ENCODE measurements at regions not wholly inside any gene's neighbourhood (a gene's known extent, or its start where the extent isn't known, plus 50 kb on each side); places are given as distances from the start of the nearest gene placed in this dataset.
"Not testable (repeated sequence)": the region's sequence is repeated elsewhere in the genome, so short reads cannot be mapped to it uniquely, and the experiment has no call there.

DNA sequence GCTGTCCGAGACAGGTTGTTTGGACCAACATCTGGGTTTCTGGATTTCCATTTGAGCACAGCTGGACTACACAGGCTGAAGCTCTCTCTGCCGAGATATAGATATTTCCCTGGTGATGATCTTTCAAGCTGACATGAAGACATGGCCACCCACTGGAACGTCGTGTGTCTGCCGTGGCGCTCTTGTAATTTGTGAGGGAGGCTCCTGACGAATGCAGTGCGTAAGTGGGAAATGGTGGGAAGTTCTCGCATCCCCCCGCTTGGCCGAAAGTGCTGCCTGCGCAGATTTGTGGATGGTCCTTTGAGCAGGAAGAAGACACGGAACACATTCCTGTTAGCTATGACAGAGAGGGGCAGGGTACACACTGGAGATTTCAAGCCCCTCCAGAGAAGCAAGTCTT is 176.2 kb upstream of the OSBPL11 start:
- not testable (repeated sequence) for H2AFZ ChIP-seq (ENCODE audit: low read length); H3K4me2 ChIP-seq (ENCODE audit: extremely low read depth, insufficient read depth, low read length); H3K4me1 ChIP-seq (ENCODE audit: control insufficient read depth, extremely low read depth, insufficient read depth, low read length); H4K20me1 ChIP-seq (ENCODE audit: control insufficient read depth, extremely low read depth, insufficient read depth, low read length); H3K9me3 ChIP-seq (ENCODE audit: control insufficient read depth, insufficient read depth, low read depth, low read length); H3K27me3 ChIP-seq (ENCODE audit: control insufficient read depth, insufficient read depth, low read length); DNase-seq (ENCODE audit: low read depth in 2 of 2); H3K9ac ChIP-seq (ENCODE audit: insufficient read depth, low read length); H3K36me3 ChIP-seq (ENCODE audit: control insufficient read depth, insufficient read depth, low read length); H3K27ac ChIP-seq (ENCODE audit: insufficient read depth, low read length); H3K4me3 ChIP-seq (replicated peaks in 1 of 4; ENCODE audit: control extremely low read depth in 1 of 4, insufficient read depth in 1 of 4, low read depth in 3 of 4, low read length in 4 of 4); H3K79me2 ChIP-seq (ENCODE audit: control insufficient read depth, insufficient read depth, low read length)

GRCh38 chr3:125774433-125775034 is 179.2 kb upstream of the OSBPL11 start:
- H3K4me1 ChIP-seq (ENCODE audit: control insufficient read depth, extremely low read depth, insufficient read depth, low read length), result not testable (repeated sequence)

DNA sequence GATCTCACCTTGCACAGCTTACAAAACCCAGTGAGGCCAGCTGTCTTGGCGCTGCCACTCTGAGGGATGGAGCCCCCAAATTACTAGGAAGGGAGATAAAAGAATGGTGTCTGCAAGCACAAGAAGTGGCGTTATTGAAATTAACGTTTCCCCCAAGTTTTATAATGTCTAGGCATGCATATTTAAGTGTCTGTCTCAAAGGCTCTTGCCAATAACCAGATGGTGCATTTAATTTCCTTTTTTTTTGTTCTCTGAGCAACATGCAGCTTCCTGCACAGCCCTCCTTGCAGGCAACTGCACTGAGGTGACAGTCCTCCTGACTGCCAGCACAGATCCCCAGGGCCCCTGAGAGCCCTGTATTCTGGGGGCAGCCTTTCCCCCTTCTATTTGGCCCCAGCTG is 179.8 kb upstream of the OSBPL11 start:
- H3K9ac ChIP-seq (ENCODE audit: insufficient read depth, low read length); H3K36me3 ChIP-seq (ENCODE audit: control insufficient read depth, insufficient read depth, low read length); H2AFZ ChIP-seq (ENCODE audit: low read length); DNase-seq (ENCODE audit: low read depth in 2 of 2); H3K4me3 ChIP-seq (replicated peaks in 1 of 4; ENCODE audit: control extremely low read depth in 1 of 4, insufficient read depth in 1 of 4, low read depth in 3 of 4, low read length in 4 of 4); H4K20me1 ChIP-seq (ENCODE audit: control insufficient read depth, extremely low read depth, insufficient read depth, low read length); H3K79me2 ChIP-seq (ENCODE audit: control insufficient read depth, insufficient read depth, low read length); H3K9me3 ChIP-seq (ENCODE audit: control insufficient read depth, insufficient read depth, low read depth, low read length); H3K4me1 ChIP-seq (ENCODE audit: control insufficient read depth, extremely low read depth, insufficient read depth, low read length); H3K27ac ChIP-seq (ENCODE audit: insufficient read depth, low read length); H3K4me2 ChIP-seq (ENCODE audit: extremely low read depth, insufficient read depth, low read length); H3K27me3 ChIP-seq (ENCODE audit: control insufficient read depth, insufficient read depth, low read length): not testable (repeated sequence)

More at GRCh38 chr3:125774433-125775034, 179.2 kb upstream of the OSBPL11 start:
- not testable (repeated sequence) for H3K4me2 ChIP-seq (ENCODE audit: extremely low read depth, insufficient read depth, low read length); H3K36me3 ChIP-seq (ENCODE audit: control insufficient read depth, insufficient read depth, low read length); H3K9ac ChIP-seq (ENCODE audit: insufficient read depth, low read length); H3K79me2 ChIP-seq (ENCODE audit: control insufficient read depth, insufficient read depth, low read length); H4K20me1 ChIP-seq (ENCODE audit: control insufficient read depth, extremely low read depth, insufficient read depth, low read length); H3K27ac ChIP-seq (ENCODE audit: insufficient read depth, low read length); H3K9me3 ChIP-seq (ENCODE audit: control insufficient read depth, insufficient read depth, low read depth, low read length); H3K27me3 ChIP-seq (ENCODE audit: control insufficient read depth, insufficient read depth, low read length); H3K4me3 ChIP-seq (replicated peaks in 1 of 4; ENCODE audit: control extremely low read depth in 1 of 4, insufficient read depth in 1 of 4, low read depth in 3 of 4, low read length in 4 of 4); H2AFZ ChIP-seq (ENCODE audit: low read length); DNase-seq (ENCODE audit: low read depth in 2 of 2)

DNA sequence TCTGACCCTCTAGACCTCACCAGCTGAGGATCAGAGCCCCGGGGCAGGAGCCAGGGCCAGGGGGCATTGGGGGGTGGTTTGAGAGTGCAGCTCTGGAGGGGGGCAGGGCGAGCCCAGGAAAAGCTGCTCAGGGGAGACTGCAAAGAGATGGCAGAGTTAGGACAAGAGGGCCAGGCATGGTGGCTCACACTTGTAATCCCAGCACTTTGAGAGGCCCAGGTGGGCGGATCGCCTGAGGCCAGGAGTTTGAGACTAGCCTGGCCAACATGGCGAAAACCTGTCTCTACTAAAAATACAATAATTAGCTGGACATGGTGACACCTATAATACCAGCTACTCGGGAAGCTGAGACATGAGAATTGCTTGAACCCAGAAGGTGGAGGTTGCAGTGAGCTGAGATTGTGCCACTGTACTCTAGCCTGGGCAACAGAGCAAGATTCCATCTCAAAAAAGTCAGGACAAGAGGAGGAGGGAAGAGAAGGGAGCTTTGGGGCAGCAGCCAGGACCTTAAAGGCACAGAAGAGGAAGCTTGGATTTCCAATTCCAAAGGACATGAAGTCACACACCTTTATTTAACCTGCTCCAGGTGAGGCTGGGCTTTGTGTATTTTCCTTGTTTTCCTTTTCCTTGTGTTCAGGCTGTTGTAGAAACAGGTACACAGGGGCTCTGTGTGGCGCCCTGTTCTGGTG is 180.5 kb upstream of the OSBPL11 start:
- H3K9ac ChIP-seq (ENCODE audit: insufficient read depth, low read length); DNase-seq (ENCODE audit: low read depth in 2 of 2); H3K79me2 ChIP-seq (ENCODE audit: control insufficient read depth, insufficient read depth, low read length); H4K20me1 ChIP-seq (ENCODE audit: control insufficient read depth, extremely low read depth, insufficient read depth, low read length); H3K27ac ChIP-seq (ENCODE audit: insufficient read depth, low read length); H3K4me3 ChIP-seq (replicated peaks in 1 of 4; ENCODE audit: control extremely low read depth in 1 of 4, insufficient read depth in 1 of 4, low read depth in 3 of 4, low read length in 4 of 4); H3K4me1 ChIP-seq (ENCODE audit: control insufficient read depth, extremely low read depth, insufficient read depth, low read length); H3K36me3 ChIP-seq (ENCODE audit: control insufficient read depth, insufficient read depth, low read length); H3K4me2 ChIP-seq (ENCODE audit: extremely low read depth, insufficient read depth, low read length); H3K27me3 ChIP-seq (ENCODE audit: control insufficient read depth, insufficient read depth, low read length); H3K9me3 ChIP-seq (ENCODE audit: control insufficient read depth, insufficient read depth, low read depth, low read length); H2AFZ ChIP-seq (ENCODE audit: low read length): not testable (repeated sequence)

- not testable (repeated sequence) for H3K36me3 ChIP-seq (ENCODE audit: control insufficient read depth, insufficient read depth, low read length); H3K9me3 ChIP-seq (ENCODE audit: control insufficient read depth, insufficient read depth, low read depth, low read length); H3K27me3 ChIP-seq (ENCODE audit: control insufficient read depth, insufficient read depth, low read length); H3K4me3 ChIP-seq (replicated peaks in 1 of 4; ENCODE audit: control extremely low read depth in 1 of 4, insufficient read depth in 1 of 4, low read depth in 3 of 4, low read length in 4 of 4); DNase-seq (ENCODE audit: low read depth in 2 of 2); H3K79me2 ChIP-seq (ENCODE audit: control insufficient read depth, insufficient read depth, low read length); H3K4me2 ChIP-seq (ENCODE audit: extremely low read depth, insufficient read depth, low read length); H3K4me1 ChIP-seq (ENCODE audit: control insufficient read depth, extremely low read depth, insufficient read depth, low read length); H2AFZ ChIP-seq (ENCODE audit: low read length); H3K27ac ChIP-seq (ENCODE audit: insufficient read depth, low read length); H4K20me1 ChIP-seq (ENCODE audit: control insufficient read depth, extremely low read depth, insufficient read depth, low read length); H3K9ac ChIP-seq (ENCODE audit: insufficient read depth, low read length)
Measured at GRCh38 chr3:125779276-125779675, 184.0 kb upstream of the OSBPL11 start.

DNA sequence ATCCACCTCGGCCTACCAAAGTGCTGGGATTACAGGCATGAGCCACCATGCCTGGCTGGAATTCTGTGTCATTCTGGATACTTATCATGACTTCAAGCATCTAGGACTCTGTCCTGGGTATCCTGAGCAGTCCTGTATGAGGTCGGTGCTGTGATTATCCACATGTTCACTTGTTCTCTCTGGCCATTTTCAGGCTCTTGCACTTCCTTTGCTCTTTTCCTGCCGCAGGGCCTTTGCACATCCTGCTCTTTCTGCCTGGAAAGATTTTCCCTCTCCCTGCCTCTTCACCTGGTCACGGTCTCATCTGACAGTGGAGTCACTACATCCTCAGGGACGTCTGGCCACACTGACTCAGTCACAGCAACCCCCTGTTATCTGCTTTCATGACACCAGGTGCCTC is 184.6 kb upstream of the OSBPL11 start:
- not testable (repeated sequence) for H4K20me1 ChIP-seq (ENCODE audit: control insufficient read depth, extremely low read depth, insufficient read depth, low read length); H2AFZ ChIP-seq (ENCODE audit: low read length); H3K79me2 ChIP-seq (ENCODE audit: control insufficient read depth, insufficient read depth, low read length); H3K4me3 ChIP-seq (replicated peaks in 1 of 4; ENCODE audit: control extremely low read depth in 1 of 4, insufficient read depth in 1 of 4, low read depth in 3 of 4, low read length in 4 of 4); H3K9me3 ChIP-seq (ENCODE audit: control insufficient read depth, insufficient read depth, low read depth, low read length); H3K9ac ChIP-seq (ENCODE audit: insufficient read depth, low read length); H3K27me3 ChIP-seq (ENCODE audit: control insufficient read depth, insufficient read depth, low read length); H3K36me3 ChIP-seq (ENCODE audit: control insufficient read depth, insufficient read depth, low read length); H3K4me1 ChIP-seq (ENCODE audit: control insufficient read depth, extremely low read depth, insufficient read depth, low read length); H3K4me2 ChIP-seq (ENCODE audit: extremely low read depth, insufficient read depth, low read length); H3K27ac ChIP-seq (ENCODE audit: insufficient read depth, low read length); DNase-seq (ENCODE audit: low read depth in 2 of 2)

- not testable (repeated sequence) for H3K4me1 ChIP-seq (ENCODE audit: control insufficient read depth, extremely low read depth, insufficient read depth, low read length); H4K20me1 ChIP-seq (ENCODE audit: control insufficient read depth, extremely low read depth, insufficient read depth, low read length); H3K9ac ChIP-seq (ENCODE audit: insufficient read depth, low read length); H3K9me3 ChIP-seq (ENCODE audit: control insufficient read depth, insufficient read depth, low read depth, low read length); H3K27me3 ChIP-seq (ENCODE audit: control insufficient read depth, insufficient read depth, low read length); H3K27ac ChIP-seq (ENCODE audit: insufficient read depth, low read length); H3K4me3 ChIP-seq (replicated peaks in 1 of 4; ENCODE audit: control extremely low read depth in 1 of 4, insufficient read depth in 1 of 4, low read depth in 3 of 4, low read length in 4 of 4); H3K36me3 ChIP-seq (ENCODE audit: control insufficient read depth, insufficient read depth, low read length); H3K79me2 ChIP-seq (ENCODE audit: control insufficient read depth, insufficient read depth, low read length); DNase-seq (ENCODE audit: low read depth in 2 of 2); H2AFZ ChIP-seq (ENCODE audit: low read length); H3K4me2 ChIP-seq (ENCODE audit: extremely low read depth, insufficient read depth, low read length)
Measured at GRCh38 chr3:125781678-125782077, 186.4 kb upstream of the OSBPL11 start.
